MM.1S (cell line): ENCODE measurements at regions not wholly inside any gene's neighbourhood (a gene's known extent, or its start where the extent isn't known, plus 50 kb on each side); places are given as distances from the start of the nearest gene placed in this dataset.
A peak's percentile ranks its signal among the peaks of the same experiment; 100 is the strongest.
"Not testable (repeated sequence)": the region's sequence is repeated elsewhere in the genome, so short reads cannot be mapped to it uniquely, and the experiment has no call there.

Experiments
- DNase-seq: peaks from one replicate; pipeline ENCODE4 v3.0.0-alpha.2; 2015
- H2AFZ ChIP-seq: fragments of 300-600 bp; sonication (generic); 2 replicates; pipeline ENCODE4 v1.6.0; 2016; ENCODE audit warnings: antibody characterized with exemption, low read length
- H3F3A ChIP-seq: fragments of 300-600 bp; sonication (generic); 2 replicates; pipeline ENCODE4 v1.6.1; 2016; ENCODE audit warnings: mild to moderate bottlenecking, antibody characterized with exemption, low read length, moderate library complexity, mixed read lengths; ENCODE audit not compliant: insufficient read depth
- H3K27ac ChIP-seq: fragments of 300-600 bp; sonication (generic); 2 replicates; pipeline ENCODE4 v1.5.1; 2016; ENCODE audit warnings: mild to moderate bottlenecking, low read length
- H3K27me3 ChIP-seq: fragments of 300-600 bp; sonication (generic); replicated peaks from 2 replicates; pipeline ENCODE4 v1.6.0; 2016; ENCODE audit warnings: low read length; ENCODE audit not compliant: insufficient read depth
- H3K36me3 ChIP-seq: fragments of 300-600 bp; sonication (generic); replicated peaks from 2 replicates; pipeline ENCODE4 v1.6.1; 2016; ENCODE audit warnings: mild to moderate bottlenecking, low read length, mixed read lengths; ENCODE audit not compliant: insufficient read depth
- H3K4me1 ChIP-seq: fragments of 300-600 bp; sonication (generic); 2 replicates; pipeline ENCODE4 v1.6.1; 2016; ENCODE audit warnings: low read length, mixed read lengths
- H3K4me2 ChIP-seq: fragments of 300-600 bp; sonication (generic); 2 replicates; pipeline ENCODE4 v1.6.0; 2016; ENCODE audit warnings: low read depth, low read length
- H3K4me3 ChIP-seq: fragments of 300-600 bp; sonication (generic); 2 replicates; pipeline ENCODE4 v1.5.1; 2016; ENCODE audit warnings: low read length, mixed read lengths
- H3K79me2 ChIP-seq: fragments of 300-600 bp; sonication (generic); 2 replicates; pipeline ENCODE4 v1.6.1; 2016; ENCODE audit warnings: mixed run types, low read length, mixed read lengths
- H3K9ac ChIP-seq: fragments of 300-600 bp; sonication (generic); 2 replicates; pipeline ENCODE4 v1.6.1; 2016; ENCODE audit warnings: low read length, mixed read lengths
- H3K9me2 ChIP-seq: fragments of 300-600 bp; sonication (generic); replicated peaks from 2 replicates; pipeline ENCODE4 v1.6.1; 2016; ENCODE audit warnings: mild to moderate bottlenecking, low read length, mixed read lengths; ENCODE audit not compliant: insufficient read depth
- H3K9me3 ChIP-seq: fragments of 300-600 bp; sonication (generic); replicated peaks from 2 replicates; pipeline ENCODE4 v1.6.1; 2016; ENCODE audit warnings: mild to moderate bottlenecking, low read length, mixed read lengths; ENCODE audit not compliant: insufficient read depth
- H4K20me1 ChIP-seq: fragments of 300-600 bp; sonication (generic); 2 replicates; pipeline ENCODE4 v1.6.1; 2016; ENCODE audit warnings: mild to moderate bottlenecking, low read length, moderate library complexity, mixed read lengths; ENCODE audit not compliant: insufficient read depth
- CTCF ChIP-seq: fragments of 300-600 bp; sonication (generic); IDR thresholded peaks from 2 replicates; pipeline ENCODE4 v1.5.1; 2016; ENCODE audit warnings: antibody characterized with exemption, low read length, mixed read lengths
- EZH2 ChIP-seq: fragments of 300-600 bp; sonication (generic); optimal IDR thresholded peaks from 2 replicates; pipeline ENCODE3; 2017; ENCODE audit warnings: low read depth, mild to moderate bottlenecking, antibody characterized with exemption, low read length, mixed read lengths
- EZH2phosphoT487 ChIP-seq: fragments of 300-600 bp; sonication (generic); IDR thresholded peaks from 2 replicates; pipeline ENCODE4 v1.6.1; 2018; ENCODE audit warnings: antibody characterized with exemption, low read length

DNA sequence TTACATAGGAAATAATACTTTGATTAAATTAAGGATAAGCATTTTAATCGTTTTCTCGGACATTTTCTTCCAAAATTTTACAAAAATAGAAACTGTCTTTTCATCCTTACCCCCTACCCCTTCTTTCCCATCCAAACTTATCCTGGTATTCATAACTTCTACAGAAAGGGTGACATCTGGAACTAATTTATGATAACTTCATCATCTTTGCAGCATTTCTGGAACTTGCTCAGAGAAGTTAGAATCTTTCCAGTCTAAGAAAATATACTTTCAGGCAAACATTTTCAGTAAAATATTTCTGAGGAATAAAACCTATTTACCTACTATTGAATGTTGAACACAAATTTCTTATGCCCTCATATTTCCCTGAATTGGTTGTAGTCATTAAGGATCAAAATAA lies 309.0 kb downstream of the MAN2A1 start:
- Histone ChIP-seq H3K27me3 (no peaks in the 10 kb centered on the region), H3F3A (peaks cover 4% of the 10 kb centered on the region; the same call in 1 of the 2 replicates), H3K27ac (no peak overlapping the region), H3K4me1 (peaks cover 15% of the 10 kb centered on the region), H3K4me3 (no peak overlapping the region), H3K9me2 (no peaks in the 10 kb centered on the region), H3K9me3 (no peaks in the 10 kb centered on the region), H3K36me3 (no peaks in the 10 kb centered on the region), H4K20me1 (no peaks in the 10 kb centered on the region), H2AFZ (no peak overlapping the region), H3K9ac (no peak overlapping the region), H3K4me2 (no peak overlapping the region), H3K79me2 (no peaks in the 10 kb centered on the region)
- TF ChIP-seq EZH2phosphoT487 (no peak), EZH2 (no peak), CTCF (no peak)
- DNase-seq = no peak

- peaks cover 15% of the 10 kb centered on the region for H3K4me1 ChIP-seq
- no peak overlapping the region for H3K27ac ChIP-seq
- H3K9me3 ChIP-seq = no peaks in the 10 kb centered on the region
- no peak overlapping the region for H3K9ac ChIP-seq
- no peaks in the 10 kb centered on the region for H4K20me1 ChIP-seq
- H2AFZ ChIP-seq = no peak overlapping the region
- 0 out of 2 replicates have a peak overlapping the region, but pooled peaks have one; percentile 4 for H3K4me2 ChIP-seq
- H3F3A ChIP-seq = peaks cover 4% of the 10 kb centered on the region; the same call in 1 of the 2 replicates
- H3K36me3 ChIP-seq = no peaks in the 10 kb centered on the region
- TF ChIP-seq CTCF (no peak), EZH2 (no peak), EZH2phosphoT487 (no peak)
- H3K27me3 ChIP-seq = no peaks in the 10 kb centered on the region
- H3K79me2 ChIP-seq = no peaks in the 10 kb centered on the region
- H3K9me2 ChIP-seq = no peaks in the 10 kb centered on the region
- DNase-seq = peak; percentile 36
- H3K4me3 ChIP-seq = no peak overlapping the region
Measured at GRCh38 chr5:110001648-110002047, 311.9 kb downstream of the MAN2A1 start.

DNA sequence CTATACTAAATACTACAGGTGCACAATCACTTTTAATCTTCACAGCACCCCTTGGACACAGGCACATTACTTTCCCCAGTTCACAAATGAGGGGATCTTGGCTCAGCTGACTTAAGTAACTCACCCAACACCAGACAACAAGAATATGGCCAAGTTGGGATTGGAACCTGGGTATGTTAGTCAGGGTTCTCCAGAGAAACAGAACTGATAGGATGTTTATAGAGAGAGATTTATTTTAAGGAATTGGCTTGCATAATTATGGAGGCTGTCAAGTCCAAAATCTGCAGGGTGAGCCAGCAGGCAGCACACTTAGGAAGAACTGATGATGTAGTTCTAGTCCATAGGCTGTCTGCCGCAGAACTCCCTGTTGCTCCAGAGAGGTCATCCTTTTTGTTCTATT lies 312.9 kb downstream of the MAN2A1 start:
- no peak overlapping the region for H3K27ac ChIP-seq
- H3K4me1 ChIP-seq = peaks cover 15% of the 10 kb centered on the region

GRCh38 chr5:110005907-110006562 lies 316.3 kb downstream of the MAN2A1 start:
- not testable (repeated sequence) for H4K20me1 ChIP-seq, H3K9me2 ChIP-seq, H3K27ac ChIP-seq, H3K36me3 ChIP-seq, H3F3A ChIP-seq, DNase-seq, H3K9ac ChIP-seq, H3K4me3 ChIP-seq, H3K79me2 ChIP-seq, H2AFZ ChIP-seq, H3K4me2 ChIP-seq, H3K9me3 ChIP-seq, H3K27me3 ChIP-seq
- H3K4me1 ChIP-seq = peaks cover 14% of the 10 kb centered on the region

More for the DNA sequence above, 312.9 kb downstream of the MAN2A1 start:
- Histone ChIP-seq H3K27me3 (no peaks in the 10 kb centered on the region), H3K4me3 (no peak overlapping the region), H3K79me2 (no peaks in the 10 kb centered on the region), H3K4me2 (no peak overlapping the region), H3K9me2 (no peaks in the 10 kb centered on the region), H2AFZ (no peak overlapping the region), H3K9ac (no peak overlapping the region), H3F3A (peaks cover 4% of the 10 kb centered on the region; the same call in 1 of the 2 replicates), H3K9me3 (no peaks in the 10 kb centered on the region), H4K20me1 (no peaks in the 10 kb centered on the region), H3K36me3 (no peaks in the 10 kb centered on the region)
- no peak for DNase-seq
- TF ChIP-seq EZH2phosphoT487 (no peak), EZH2 (no peak), CTCF (no peak)
